Panc1 (cell line): ENCODE measurements at regions not wholly inside any gene's neighbourhood (a gene's known extent, or its start where the extent isn't known, plus 50 kb on each side); places are given as distances from the start of the nearest gene placed in this dataset.

ENCODE experiments used
- CTCF ChIP-seq: fragments of 450-650 bp; IDR thresholded peaks from 2 replicates; pipeline ENCODE4 v1.5.1; 2017; ENCODE audit warnings: mild to moderate bottlenecking
- POLR2AphosphoS5 ChIP-seq: IDR thresholded peaks from 2 replicates; pipeline ENCODE4 v1.6.1; 2012; ENCODE audit warnings: mild to moderate bottlenecking, low read depth, low read length, moderate library complexity
- SIN3A ChIP-seq: IDR thresholded peaks from 2 replicates; pipeline ENCODE4 v1.6.1; 2012; ENCODE audit warnings: low read depth, mild to moderate bottlenecking, low read length, moderate library complexity, borderline replicate concordance; ENCODE audit not compliant: insufficient read depth
- TCF7L2 ChIP-seq: IDR thresholded peaks from 2 replicates; pipeline ENCODE4 v1.6.1; 2011; ENCODE audit warnings: mild to moderate bottlenecking, low read depth, low read length, inconsistent platforms
- TF ChIP-seq, protein P1 (sequence below), 2 experiments: IDR thresholded peaks; 2 replicates each; pipeline ENCODE4 v1.6.1; 2011 to 2012; ENCODE audit warnings: low read depth in 2 of 2, control low read depth in 1 of 2, low read length in 1 of 2, mild to moderate bottlenecking in 1 of 2, moderate library complexity in 1 of 2; ENCODE audit not compliant: insufficient read depth in 1 of 2

GRCh38 chr5:141734501-141735229 lies 52.6 kb upstream of the ARAP3 start:
- TF ChIP-seq POLR2AphosphoS5 (no peak), CTCF (no peak), SIN3A (no peak), TCF7L2 (no peak)
- TF ChIP-seq, protein P1, sequence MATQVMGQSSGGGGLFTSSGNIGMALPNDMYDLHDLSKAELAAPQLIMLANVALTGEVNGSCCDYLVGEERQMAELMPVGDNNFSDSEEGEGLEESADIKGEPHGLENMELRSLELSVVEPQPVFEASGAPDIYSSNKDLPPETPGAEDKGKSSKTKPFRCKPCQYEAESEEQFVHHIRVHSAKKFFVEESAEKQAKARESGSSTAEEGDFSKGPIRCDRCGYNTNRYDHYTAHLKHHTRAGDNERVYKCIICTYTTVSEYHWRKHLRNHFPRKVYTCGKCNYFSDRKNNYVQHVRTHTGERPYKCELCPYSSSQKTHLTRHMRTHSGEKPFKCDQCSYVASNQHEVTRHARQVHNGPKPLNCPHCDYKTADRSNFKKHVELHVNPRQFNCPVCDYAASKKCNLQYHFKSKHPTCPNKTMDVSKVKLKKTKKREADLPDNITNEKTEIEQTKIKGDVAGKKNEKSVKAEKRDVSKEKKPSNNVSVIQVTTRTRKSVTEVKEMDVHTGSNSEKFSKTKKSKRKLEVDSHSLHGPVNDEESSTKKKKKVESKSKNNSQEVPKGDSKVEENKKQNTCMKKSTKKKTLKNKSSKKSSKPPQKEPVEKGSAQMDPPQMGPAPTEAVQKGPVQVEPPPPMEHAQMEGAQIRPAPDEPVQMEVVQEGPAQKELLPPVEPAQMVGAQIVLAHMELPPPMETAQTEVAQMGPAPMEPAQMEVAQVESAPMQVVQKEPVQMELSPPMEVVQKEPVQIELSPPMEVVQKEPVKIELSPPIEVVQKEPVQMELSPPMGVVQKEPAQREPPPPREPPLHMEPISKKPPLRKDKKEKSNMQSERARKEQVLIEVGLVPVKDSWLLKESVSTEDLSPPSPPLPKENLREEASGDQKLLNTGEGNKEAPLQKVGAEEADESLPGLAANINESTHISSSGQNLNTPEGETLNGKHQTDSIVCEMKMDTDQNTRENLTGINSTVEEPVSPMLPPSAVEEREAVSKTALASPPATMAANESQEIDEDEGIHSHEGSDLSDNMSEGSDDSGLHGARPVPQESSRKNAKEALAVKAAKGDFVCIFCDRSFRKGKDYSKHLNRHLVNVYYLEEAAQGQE (IDR thresholded peaks at IDR 0.05; ENCODE audit: insufficient read depth in 1 of 2, low read depth in 2 of 2, low read length in 1 of 2): peak; percentile 97 to 98
